ENCODE measurements at regions not wholly inside any gene's neighbourhood (a gene's known extent, or its start where the extent isn't known, plus 50 kb on each side); places are given as distances from the start of the nearest gene placed in this dataset.

DNA sequence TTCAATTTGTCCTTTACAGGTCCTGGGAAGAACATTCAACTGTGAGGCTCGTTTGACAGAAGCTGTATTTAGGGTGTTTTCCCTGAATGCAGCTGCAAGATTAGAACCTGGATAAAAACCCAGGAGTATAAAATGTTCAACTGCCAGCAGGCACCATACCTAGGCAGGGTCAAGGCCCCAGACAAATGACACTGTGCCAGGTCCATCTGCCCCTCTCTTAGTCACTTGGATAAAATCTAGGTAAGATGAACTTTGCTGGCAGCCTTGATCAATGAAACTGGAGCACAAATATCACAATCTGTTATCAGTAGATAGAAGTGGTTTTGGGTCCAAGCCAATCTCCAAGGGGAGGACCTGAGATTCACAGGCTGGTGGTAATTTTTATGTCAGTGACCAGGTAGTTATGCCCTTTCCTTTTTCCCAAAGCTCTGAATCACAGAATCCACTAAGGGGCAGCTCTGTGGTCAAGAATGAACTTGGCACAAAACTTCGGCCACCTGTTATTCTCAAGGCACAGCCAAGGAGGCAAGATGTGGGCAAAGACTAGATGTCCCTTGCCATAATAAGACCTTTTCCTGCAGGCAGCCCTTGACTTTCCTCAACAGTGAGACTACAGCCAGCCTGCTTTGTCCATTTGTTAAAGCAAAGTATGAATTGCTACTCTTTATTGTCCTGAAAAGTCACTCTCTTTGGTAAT is 501.0 kb downstream of the PPARGC1A start:
- Mint-ChIP-seq H3K27me3 (no peaks in the 10 kb centered on the region), H3K4me1 (no peaks in the 10 kb centered on the region), H3K9me3 (peaks cover 4% of the 10 kb centered on the region), H3K36me3 (ENCODE audit: low read depth) (no peaks in the 10 kb centered on the region), H3K27ac (no peak overlapping the region), H3K4me3 (no peak overlapping the region)
- ChIA-PET CTCF (no interaction called here), POLR2A (no interaction called here)
- no peak for ATAC-seq (ENCODE audit: low read depth)
- TF ChIP-seq, protein P1, sequence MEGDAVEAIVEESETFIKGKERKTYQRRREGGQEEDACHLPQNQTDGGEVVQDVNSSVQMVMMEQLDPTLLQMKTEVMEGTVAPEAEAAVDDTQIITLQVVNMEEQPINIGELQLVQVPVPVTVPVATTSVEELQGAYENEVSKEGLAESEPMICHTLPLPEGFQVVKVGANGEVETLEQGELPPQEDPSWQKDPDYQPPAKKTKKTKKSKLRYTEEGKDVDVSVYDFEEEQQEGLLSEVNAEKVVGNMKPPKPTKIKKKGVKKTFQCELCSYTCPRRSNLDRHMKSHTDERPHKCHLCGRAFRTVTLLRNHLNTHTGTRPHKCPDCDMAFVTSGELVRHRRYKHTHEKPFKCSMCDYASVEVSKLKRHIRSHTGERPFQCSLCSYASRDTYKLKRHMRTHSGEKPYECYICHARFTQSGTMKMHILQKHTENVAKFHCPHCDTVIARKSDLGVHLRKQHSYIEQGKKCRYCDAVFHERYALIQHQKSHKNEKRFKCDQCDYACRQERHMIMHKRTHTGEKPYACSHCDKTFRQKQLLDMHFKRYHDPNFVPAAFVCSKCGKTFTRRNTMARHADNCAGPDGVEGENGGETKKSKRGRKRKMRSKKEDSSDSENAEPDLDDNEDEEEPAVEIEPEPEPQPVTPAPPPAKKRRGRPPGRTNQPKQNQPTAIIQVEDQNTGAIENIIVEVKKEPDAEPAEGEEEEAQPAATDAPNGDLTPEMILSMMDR (IDR thresholded peaks at IDR 0.05) = no peak
- no peak for DNase-seq
- intact Hi-C loops (cut with micrococcal nuclease) = no loop called here

- intact Hi-C loops (cut with micrococcal nuclease) = no loop called here
- no peak overlapping the region for H3K4me3 Mint-ChIP-seq
- no peak for ATAC-seq (ENCODE audit: low read depth)
- H3K27me3 Mint-ChIP-seq = no peaks in the 10 kb centered on the region
- ChIA-PET CTCF (no interaction called here), POLR2A (no interaction called here)
- peaks cover 4% of the 10 kb centered on the region for H3K9me3 Mint-ChIP-seq
- H3K36me3 Mint-ChIP-seq (ENCODE audit: low read depth) = no peaks in the 10 kb centered on the region
- TF ChIP-seq, protein P1 (IDR thresholded peaks at IDR 0.05) = no peak
- H3K4me1 Mint-ChIP-seq = no peaks in the 10 kb centered on the region
- no peak for DNase-seq
- H3K27ac Mint-ChIP-seq = no peak overlapping the region
Measured at GRCh38 chr4:23388255-23388654, 501.6 kb downstream of the PPARGC1A start.

- no peaks in the 10 kb centered on the region for H3K36me3 Mint-ChIP-seq (ENCODE audit: low read depth)
Measured at GRCh38 chr4:23384741-23385140, 505.1 kb downstream of the PPARGC1A start.

GRCh38 chr4:23382879-23383278 is 507.0 kb downstream of the PPARGC1A start:
- CTCF ChIA-PET = no interaction called here
- intact Hi-C loops (cut with micrococcal nuclease) = no loop called here
- Mint-ChIP-seq H3K4me1 (no peaks in the 10 kb centered on the region), H3K9me3 (peaks cover 5% of the 10 kb centered on the region), H3K36me3 (ENCODE audit: low read depth) (no peaks in the 10 kb centered on the region), H3K4me3 (no peak overlapping the region), H3K27me3 (no peaks in the 10 kb centered on the region), H3K27ac (no peak overlapping the region)
- POLR2A ChIA-PET = no interaction called here
- DNase-seq = no peak
- TF ChIP-seq, protein P1 (IDR thresholded peaks at IDR 0.05) = no peak
- ATAC-seq (ENCODE audit: low read depth) = no peak

More at GRCh38 chr4:23384741-23385140, 505.1 kb downstream of the PPARGC1A start:
- POLR2A ChIA-PET = no interaction called here
- CTCF ChIA-PET = no interaction called here
- intact Hi-C loops (cut with micrococcal nuclease) = no loop called here
- no peaks in the 10 kb centered on the region for H3K4me1 Mint-ChIP-seq
- H3K9me3 Mint-ChIP-seq = peaks cover 5% of the 10 kb centered on the region
- TF ChIP-seq, protein P1 (IDR thresholded peaks at IDR 0.05) = no peak
- no peak overlapping the region for H3K27ac Mint-ChIP-seq
- no peak overlapping the region for H3K4me3 Mint-ChIP-seq
- ATAC-seq (ENCODE audit: low read depth) (no peak), DNase-seq (no peak)
- H3K27me3 Mint-ChIP-seq = no peaks in the 10 kb centered on the region

DNA sequence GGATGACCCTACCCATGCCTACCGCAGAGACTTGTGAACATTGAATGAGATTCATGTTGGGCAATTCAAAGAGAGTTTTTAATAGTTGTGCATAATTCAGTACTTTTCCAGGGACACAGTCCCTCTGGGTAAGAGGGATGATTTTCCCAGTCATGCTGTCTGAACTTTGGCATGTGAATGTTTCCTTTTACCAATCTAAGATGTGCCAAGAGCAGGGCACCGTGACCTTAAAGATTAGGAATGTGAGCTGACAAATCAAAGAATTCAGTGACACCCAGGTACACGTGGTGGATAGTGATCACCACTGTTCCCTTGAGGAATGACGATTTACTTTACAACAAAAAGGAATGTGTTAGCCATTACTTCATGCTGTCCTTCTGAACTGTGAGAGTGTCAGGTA is 515.6 kb downstream of the PPARGC1A start:
- no peaks in the 10 kb centered on the region for H3K27me3 Mint-ChIP-seq
- no peak for DNase-seq
- peaks cover 4% of the 10 kb centered on the region for H3K9me3 Mint-ChIP-seq
- intact Hi-C loops (cut with micrococcal nuclease) = no loop called here
- no peaks in the 10 kb centered on the region for H3K4me1 Mint-ChIP-seq
- TF ChIP-seq, protein P1 (IDR thresholded peaks at IDR 0.05) = no peak
- H3K27ac Mint-ChIP-seq = no peak overlapping the region
- ChIA-PET CTCF (no interaction called here), POLR2A (no interaction called here)
- H3K36me3 Mint-ChIP-seq (ENCODE audit: low read depth) = no peaks in the 10 kb centered on the region
- no peak overlapping the region for H3K4me3 Mint-ChIP-seq
- ATAC-seq (ENCODE audit: low read depth) = no peak

Data from activated B cell treated with CpG ODN at 0.5 μM for 24 hours (primary cell).